GM18861 (cell line): ENCODE measurements at regions not wholly inside any gene's neighbourhood (a gene's known extent, or its start where the extent isn't known, plus 50 kb on each side); places are given as distances from the start of the nearest gene placed in this dataset.

ENCODE experiments used
- ATAC-seq: cut with Tn5 transposase; IDR thresholded peaks from one replicate; pipeline ENCODE4 v1.9.1; 2021; ENCODE audit not compliant: unreplicated experiment

- ATAC-seq = no peak
These were observed 323.7 kb downstream of the RPS24 start for GRCh38 chr10:78357141-78358063.

GRCh38 chr10:78358351-78358750, 324.7 kb downstream of the RPS24 start:
- ATAC-seq = no peak

- ATAC-seq = no peak
These were observed 325.3 kb downstream of the RPS24 start for GRCh38 chr10:78358982-78359381.

GRCh38 chr10:78359640-78360091, 326.0 kb downstream of the RPS24 start:
- ATAC-seq = no peak

- ATAC-seq = no peak
These were observed 326.6 kb downstream of the RPS24 start for GRCh38 chr10:78360284-78360683.

GRCh38 chr10:78361031-78361430, 327.4 kb downstream of the RPS24 start:
- no peak for ATAC-seq

GRCh38 chr10:78362406-78363022, 328.9 kb downstream of the RPS24 start:
- ATAC-seq = no peak

GRCh38 chr10:78363190-78363589, 329.5 kb downstream of the RPS24 start:
- ATAC-seq = no peak

- ATAC-seq = no peak
These were observed 332.0 kb downstream of the RPS24 start for GRCh38 chr10:78365694-78366093.

- no peak for ATAC-seq
These were observed 333.2 kb downstream of the RPS24 start for GRCh38 chr10:78366663-78367411.

GRCh38 chr10:78367751-78368150, 334.1 kb downstream of the RPS24 start:
- ATAC-seq = no peak

GRCh38 chr10:78371136-78371535, 337.5 kb downstream of the RPS24 start:
- no peak for ATAC-seq

- ATAC-seq = no peak
These were observed 339.1 kb downstream of the RPS24 start for GRCh38 chr10:78372806-78373205.

GRCh38 chr10:78374331-78375028, 340.8 kb downstream of the RPS24 start:
- no peak for ATAC-seq

GRCh38 chr10:78375854-78376785, 342.5 kb downstream of the RPS24 start:
- no peak for ATAC-seq

GRCh38 chr10:78377356-78377755, 343.7 kb downstream of the RPS24 start:
- ATAC-seq = no peak

GRCh38 chr10:78378192-78378591, 344.5 kb downstream of the RPS24 start:
- ATAC-seq = no peak

- no peak for ATAC-seq
These were observed 347.4 kb downstream of the RPS24 start for GRCh38 chr10:78381107-78381506.

GRCh38 chr10:78382047-78382446, 348.4 kb downstream of the RPS24 start:
- no peak for ATAC-seq

GRCh38 chr10:78382772-78383171, 349.1 kb downstream of the RPS24 start:
- ATAC-seq = no peak
